A549 (cell line): ENCODE measurements at regions not wholly inside any gene's neighbourhood (a gene's known extent, or its start where the extent isn't known, plus 50 kb on each side); places are given as distances from the start of the nearest gene placed in this dataset.

ENCODE experiments used
- ATAC-seq, 2 experiments: fragments of 200-7000 bp in 1 of 2; fragments of >200 bp in 1 of 2; cut with Nextera tagmentation in 1 of 2; cut with Tn5 transposase in 1 of 2; 3 replicates each; pipeline versions ENCODE4 v1.8.0 to v1.9.1; 2018 to 2020; ENCODE audit warnings: mild to moderate bottlenecking in 1 of 2, moderate library complexity in 1 of 2
- CTCF ChIA-PET: fragments of 300-600 bp; sonication (Branson Sonifier 250); formaldehyde crosslinking; extraction: SDS; loops from one replicate; lab custom pipeline; 2021; ENCODE audit warnings: antibody characterized with exemption, inconsistent platforms; lab: Yijun Ruan, JAX
- POLR2A ChIA-PET: fragments of 350-600 bp; formaldehyde crosslinking; extraction: SDS; loops from one replicate; lab custom pipeline; 2021; ENCODE audit warnings: antibody characterized with exemption, inconsistent platforms; lab: Yijun Ruan, JAX
- DNase-seq, 2 experiments: peaks; one replicate each; pipeline versions ENCODE4 v3.0.0 to v3.0.0-alpha.2; 2011 to 2016; ENCODE audit warnings: low read depth in 1 of 2, low spot score in 1 of 2
- FAIRE-seq: peaks from 2 replicates; lab custom pipeline; 2011; peaks lifted over from hg19 to GRCh38; lab: Jason Lieb, UNC
- H3K27ac ChIP-seq, 2 experiments: fragments of >200 bp; sonication (Bioruptor Twin); formaldehyde crosslinking; 3 replicates each; pipeline ENCODE4 v1.5.1; 2016 to 2017
- H3K4me1 ChIP-seq: fragments of >200 bp; sonication (Bioruptor Twin); formaldehyde crosslinking; 3 replicates; pipeline ENCODE4 v1.6.1; 2016
- H3K4me2 ChIP-seq: fragments of >200 bp; sonication (Bioruptor Twin); formaldehyde crosslinking; 3 replicates; pipeline ENCODE4 v1.6.1; 2016
- H3K4me3 ChIP-seq: fragments of >200 bp; sonication (Bioruptor Twin); formaldehyde crosslinking; 3 replicates; pipeline ENCODE4 v1.5.1; 2016
- H3K9me3 ChIP-seq: fragments of >200 bp; sonication (Bioruptor Twin); formaldehyde crosslinking; 3 replicates; pipeline ENCODE4 v1.6.1; 2016
- CBX2 ChIP-seq: fragments of 200-600 bp; sonication (generic); IDR thresholded peaks from 2 replicates; pipeline ENCODE4 v1.6.1; 2016; ENCODE audit warnings: low read depth, mild to moderate bottlenecking, borderline replicate concordance
- CHD4 ChIP-seq: fragments of 200-600 bp; sonication (generic); IDR thresholded peaks from 2 replicates; pipeline ENCODE4 v1.6.1; 2016; ENCODE audit warnings: antibody characterized with exemption, mild to moderate bottlenecking, borderline replicate concordance
- EHMT2 ChIP-seq: fragments of 200-600 bp; sonication (generic); IDR thresholded peaks from 2 replicates; pipeline ENCODE4 v1.6.1; 2016; ENCODE audit warnings: antibody characterized with exemption, low read depth, mild to moderate bottlenecking, moderate library complexity
- FOSB ChIP-seq: fragments of 250-450 bp; sonication (Bioruptor Pico); IDR thresholded peaks from 2 replicates; pipeline ENCODE4 v1.5.0; 2020; ENCODE audit warnings: mild to moderate bottlenecking, moderate library complexity
- FOSL2 ChIP-seq, 2 experiments: fragments of 450-650 bp in 1 of 2; fragments of >200 bp in 1 of 2; sonication (Bioruptor Twin) in 1 of 2; formaldehyde crosslinking; IDR thresholded peaks; 2 replicates each; pipeline versions ENCODE4 v1.5.0 to v1.6.1; 2016 to 2020; ENCODE audit warnings: mild to moderate bottlenecking in 1 of 2, moderate library complexity in 1 of 2
- HOXB5 ChIP-seq: fragments of 250-450 bp; sonication (Bioruptor Pico); IDR thresholded peaks from 2 replicates; pipeline ENCODE4 v1.5.0; 2020; ENCODE audit warnings: mild to moderate bottlenecking, moderate library complexity
- JUN ChIP-seq, 2 experiments: fragments of >200 bp; sonication (Bioruptor Twin); formaldehyde crosslinking; IDR thresholded peaks; 2 replicates in 1 of 2; 3 replicates in 1 of 2; pipeline ENCODE4 v1.6.1; 2016 to 2017
- KDM1A ChIP-seq: fragments of 200-600 bp; sonication (generic); IDR thresholded peaks from 2 replicates; pipeline ENCODE4 v1.6.1; 2016; ENCODE audit warnings: low read depth, mild to moderate bottlenecking
- KDM5A ChIP-seq: fragments of 200-600 bp; sonication (generic); IDR thresholded peaks from 2 replicates; pipeline ENCODE4 v1.6.1; 2016; ENCODE audit warnings: antibody characterized with exemption, mild to moderate bottlenecking
- MAZ ChIP-seq: fragments of 150-350 bp; IDR thresholded peaks from 2 replicates; pipeline ENCODE4 v1.6.1; 2014; ENCODE audit warnings: antibody characterized with exemption, low read depth, low read length, borderline replicate concordance
- MYC ChIP-seq: IDR thresholded peaks from 2 replicates; pipeline ENCODE4 v1.6.1; 2012; ENCODE audit warnings: mild to moderate bottlenecking, inconsistent platforms, low read length, improper control_type of control experiment, borderline replicate concordance
- PHF8 ChIP-seq: fragments of 200-600 bp; sonication (generic); IDR thresholded peaks from 2 replicates; pipeline ENCODE4 v1.6.1; 2016; ENCODE audit warnings: low read depth, mild to moderate bottlenecking, antibody characterized with exemption, moderate library complexity, borderline replicate concordance
- POLR2A ChIP-seq: IDR thresholded peaks from 2 replicates; pipeline ENCODE4 v1.6.1; 2012; ENCODE audit warnings: mild to moderate bottlenecking, low read length
- POLR2AphosphoS2 ChIP-seq: conservative IDR thresholded peaks from 2 replicates; pipeline ENCODE4 v1.6.1; 2012; ENCODE audit warnings: low read length, improper control_type of control experiment, inconsistent platforms
- RAD21 ChIP-seq, 2 experiments: fragments of >200 bp in 1 of 2; sonication (Bioruptor Twin) in 1 of 2; formaldehyde crosslinking in 1 of 2; IDR thresholded peaks in 1 of 2; conservative IDR thresholded peaks in 1 of 2; 2 replicates in 1 of 2; 3 replicates in 1 of 2; pipeline ENCODE4 v1.6.1; 2012 to 2018; ENCODE audit warnings: inconsistent platforms in 1 of 2
- RFX5 ChIP-seq: fragments of 450-650 bp; IDR thresholded peaks from 2 replicates; pipeline ENCODE4 v1.7.1; 2014; ENCODE audit warnings: antibody characterized with exemption, mild to moderate bottlenecking, moderate library complexity
- RNF2 ChIP-seq: fragments of 200-600 bp; sonication (generic); IDR thresholded peaks from 2 replicates; pipeline ENCODE4 v1.6.1; 2016; ENCODE audit warnings: low read depth, mild to moderate bottlenecking, antibody characterized with exemption, moderate library complexity, borderline replicate concordance
- ZFP36 ChIP-seq: fragments of 450-650 bp; IDR thresholded peaks from 2 replicates; pipeline ENCODE4 v1.6.1; 2014; ENCODE audit warnings: borderline replicate concordance; ENCODE audit not compliant: partially characterized antibody
- WGBS: methylation state at CpG from one replicate; pipeline ENCODE4 v1.1.6; 2017; ENCODE audit errors: missing lambda C conversion rate; 5-methylcytosine and 5-hydroxymethylcytosine counted together
- TF ChIP-seq, protein P1 (sequence below): IDR thresholded peaks from 2 replicates; pipeline ENCODE4 v1.6.1; 2012
- TF ChIP-seq, protein P2 (sequence below): fragments of 150-350 bp; IDR thresholded peaks from 2 replicates; pipeline ENCODE4 v1.6.1; 2014; ENCODE audit warnings: low read depth, mild to moderate bottlenecking, low read length
- TF ChIP-seq, protein P3 (sequence below): IDR thresholded peaks from 2 replicates; pipeline ENCODE4 v1.6.1; 2012
- TF ChIP-seq, protein P4 (sequence below): fragments of 250-450 bp; sonication (Bioruptor Pico); IDR thresholded peaks from 2 replicates; pipeline ENCODE4 v1.5.0; 2021; ENCODE audit warnings: mild to moderate bottlenecking, moderate library complexity, borderline replicate concordance
- TF ChIP-seq, protein P5 (sequence below): fragments of >200 bp; sonication (Bioruptor Twin); formaldehyde crosslinking; IDR thresholded peaks from 2 replicates; pipeline ENCODE4 v1.6.1; 2016

DNA sequence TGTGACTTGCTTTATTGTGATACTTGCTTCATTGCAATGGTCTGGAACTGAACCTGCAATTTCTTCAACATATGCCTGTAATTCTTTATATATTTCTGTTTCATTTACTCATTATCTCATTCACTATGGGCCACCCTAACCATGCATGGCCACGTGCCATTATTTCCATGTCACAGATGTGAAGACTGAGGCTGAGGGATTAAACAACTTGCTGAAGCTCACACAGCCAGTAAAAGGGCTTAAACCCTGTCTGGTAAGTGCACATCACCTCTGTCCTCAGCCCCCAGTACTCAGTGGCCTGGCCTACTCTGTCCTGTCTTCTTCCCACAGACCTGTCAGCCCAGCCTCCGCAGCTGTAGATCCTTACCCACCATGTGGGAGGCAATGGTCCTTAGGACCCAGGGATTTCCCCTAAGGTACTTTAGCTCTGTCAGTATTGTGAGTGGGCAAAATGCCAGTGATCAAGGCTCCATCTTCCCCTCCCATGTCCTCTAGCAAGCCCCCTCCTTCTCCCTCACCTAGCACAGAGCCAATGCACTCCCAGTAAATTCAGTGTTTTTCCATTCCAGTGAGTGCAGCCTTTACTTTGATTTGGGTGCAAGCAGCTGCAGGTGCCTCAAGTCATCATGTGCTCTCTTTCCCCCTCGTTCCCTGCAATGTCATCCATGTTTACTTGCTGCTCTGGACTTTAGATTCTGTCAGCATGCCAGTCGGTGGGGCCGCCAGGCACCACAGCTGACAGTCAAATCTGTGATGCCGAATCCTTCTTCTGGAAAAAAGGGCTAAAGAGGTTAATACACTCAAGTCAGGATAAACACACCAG lies 228.2 kb upstream of the PROX1 start:
- H3K27ac ChIP-seq = no peak overlapping the region
- no peaks in the 10 kb centered on the region for H3K4me1 ChIP-seq
- CTCF ChIA-PET = no interaction called here
- WGBS = 18% methylated on average over 5 of the region's 6 CpGs
- no peaks in the 10 kb centered on the region for H3K9me3 ChIP-seq
- no peak overlapping the region for H3K4me2 ChIP-seq
- no peak for DNase-seq
- POLR2A ChIA-PET = no interaction called here
- no peak for ATAC-seq
- TF ChIP-seq PHF8 (no peak), RFX5 (no peak), CHD4 (no peak), JUN (IDR thresholded peaks at IDR 0.05) (no peak)
- TF ChIP-seq, protein P1, sequence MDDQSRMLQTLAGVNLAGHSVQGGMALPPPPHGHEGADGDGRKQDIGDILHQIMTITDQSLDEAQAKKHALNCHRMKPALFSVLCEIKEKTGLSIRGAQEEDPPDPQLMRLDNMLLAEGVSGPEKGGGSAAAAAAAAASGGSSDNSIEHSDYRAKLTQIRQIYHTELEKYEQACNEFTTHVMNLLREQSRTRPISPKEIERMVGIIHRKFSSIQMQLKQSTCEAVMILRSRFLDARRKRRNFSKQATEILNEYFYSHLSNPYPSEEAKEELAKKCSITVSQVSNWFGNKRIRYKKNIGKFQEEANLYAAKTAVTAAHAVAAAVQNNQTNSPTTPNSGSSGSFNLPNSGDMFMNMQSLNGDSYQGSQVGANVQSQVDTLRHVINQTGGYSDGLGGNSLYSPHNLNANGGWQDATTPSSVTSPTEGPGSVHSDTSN = no peak
- TF ChIP-seq, protein P2, sequence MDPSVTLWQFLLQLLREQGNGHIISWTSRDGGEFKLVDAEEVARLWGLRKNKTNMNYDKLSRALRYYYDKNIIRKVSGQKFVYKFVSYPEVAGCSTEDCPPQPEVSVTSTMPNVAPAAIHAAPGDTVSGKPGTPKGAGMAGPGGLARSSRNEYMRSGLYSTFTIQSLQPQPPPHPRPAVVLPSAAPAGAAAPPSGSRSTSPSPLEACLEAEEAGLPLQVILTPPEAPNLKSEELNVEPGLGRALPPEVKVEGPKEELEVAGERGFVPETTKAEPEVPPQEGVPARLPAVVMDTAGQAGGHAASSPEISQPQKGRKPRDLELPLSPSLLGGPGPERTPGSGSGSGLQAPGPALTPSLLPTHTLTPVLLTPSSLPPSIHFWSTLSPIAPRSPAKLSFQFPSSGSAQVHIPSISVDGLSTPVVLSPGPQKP = no peak
- no peak overlapping the region for H3K4me3 ChIP-seq
- FAIRE-seq = no peak

DNA sequence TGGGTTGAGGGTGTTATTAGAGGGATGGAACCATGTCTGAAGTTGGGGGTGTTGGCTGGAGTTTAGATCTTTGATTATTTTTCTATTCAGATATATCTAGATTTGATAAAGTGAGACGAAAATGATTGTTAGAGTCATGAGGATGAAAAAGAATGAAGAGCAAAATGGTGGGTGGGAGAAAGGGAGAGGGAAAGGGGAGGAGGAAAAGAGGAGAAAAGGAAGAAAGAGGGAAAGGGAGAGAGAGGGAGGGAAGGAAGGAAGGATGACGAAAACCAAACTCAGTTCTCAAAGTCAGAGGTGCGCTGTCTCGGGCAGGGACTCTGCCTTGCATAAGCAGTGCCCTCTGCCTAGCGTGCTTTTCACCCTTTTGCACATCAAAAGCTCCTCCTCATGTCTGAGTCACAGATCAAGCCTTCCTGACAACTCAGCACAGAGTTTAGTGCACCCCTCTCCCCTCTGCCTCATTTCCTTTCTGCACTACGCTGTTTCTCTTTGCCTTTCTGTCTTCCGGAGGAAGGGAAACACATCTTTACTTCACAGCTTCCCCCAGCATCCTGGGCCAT lies 225.8 kb upstream of the PROX1 start:
- ChIA-PET CTCF (interaction anchor here (1.0 kb wide), 1 partner anchor 15 kb away, joined by 3 read pairs; no protein-coding TSS in a partner anchor), POLR2A (no interaction called here)
- WGBS = 17% methylated on average over 7 of the region's 7 CpGs
- DNase-seq (no peak), FAIRE-seq (no peak), ATAC-seq (no peak)
- no peaks in the 10 kb centered on the region for H3K9me3 ChIP-seq
- no peak overlapping the region for H3K27ac ChIP-seq
- TF ChIP-seq, protein P3, sequence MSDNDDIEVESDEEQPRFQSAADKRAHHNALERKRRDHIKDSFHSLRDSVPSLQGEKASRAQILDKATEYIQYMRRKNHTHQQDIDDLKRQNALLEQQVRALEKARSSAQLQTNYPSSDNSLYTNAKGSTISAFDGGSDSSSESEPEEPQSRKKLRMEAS = no peak
- TF ChIP-seq POLR2A = no peak
- no peak for TF ChIP-seq KDM1A
- TF ChIP-seq MYC = no peak
- TF ChIP-seq FOSL2 (IDR thresholded peaks at IDR 0.05) = no peak
- no peak for TF ChIP-seq FOSL2 (CRISPR knock-in tag; IDR thresholded peaks at IDR 0.05)
- TF ChIP-seq CHD4 = no peak
- TF ChIP-seq HOXB5 (CRISPR knock-in tag) = no peak
- no peak for TF ChIP-seq RNF2
- no peak for TF ChIP-seq CBX2
- no peak for TF ChIP-seq PHF8
- TF ChIP-seq POLR2AphosphoS2 = no peak
- TF ChIP-seq, protein P1 = no peak
- TF ChIP-seq ZFP36 = no peak
- TF ChIP-seq FOSB = no peak
- TF ChIP-seq, protein P4, sequence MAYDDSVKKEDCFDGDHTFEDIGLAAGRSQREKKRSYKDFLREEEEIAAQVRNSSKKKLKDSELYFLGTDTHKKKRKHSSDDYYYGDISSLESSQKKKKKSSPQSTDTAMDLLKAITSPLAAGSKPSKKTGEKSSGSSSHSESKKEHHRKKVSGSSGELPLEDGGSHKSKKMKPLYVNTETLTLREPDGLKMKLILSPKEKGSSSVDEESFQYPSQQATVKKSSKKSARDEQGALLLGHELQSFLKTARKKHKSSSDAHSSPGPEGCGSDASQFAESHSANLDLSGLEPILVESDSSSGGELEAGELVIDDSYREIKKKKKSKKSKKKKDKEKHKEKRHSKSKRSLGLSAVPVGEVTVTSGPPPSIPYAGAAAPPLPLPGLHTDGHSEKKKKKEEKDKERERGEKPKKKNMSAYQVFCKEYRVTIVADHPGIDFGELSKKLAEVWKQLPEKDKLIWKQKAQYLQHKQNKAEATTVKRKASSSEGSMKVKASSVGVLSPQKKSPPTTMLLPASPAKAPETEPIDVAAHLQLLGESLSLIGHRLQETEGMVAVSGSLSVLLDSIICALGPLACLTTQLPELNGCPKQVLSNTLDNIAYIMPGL (CRISPR knock-in tag) = no peak
- TF ChIP-seq KDM5A = no peak
- TF ChIP-seq, protein P5, sequence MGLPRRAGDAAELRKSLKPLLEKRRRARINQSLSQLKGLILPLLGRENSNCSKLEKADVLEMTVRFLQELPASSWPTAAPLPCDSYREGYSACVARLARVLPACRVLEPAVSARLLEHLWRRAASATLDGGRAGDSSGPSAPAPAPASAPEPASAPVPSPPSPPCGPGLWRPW = no peak
- no peak for TF ChIP-seq EHMT2
- TF ChIP-seq RAD21 (conservative IDR thresholded peaks at IDR 0.05 in 1 of 2, IDR thresholded peaks at IDR 0.05 in 1 of 2) = no peak
- no peak for TF ChIP-seq MAZ
- H3K4me2 ChIP-seq = no peak overlapping the region
- H3K4me3 ChIP-seq = no peak overlapping the region
- no peaks in the 10 kb centered on the region for H3K4me1 ChIP-seq
